HAP-1 (cell line): ENCODE measurements at regions not wholly inside any gene's neighbourhood (a gene's known extent, or its start where the extent isn't known, plus 50 kb on each side); places are given as distances from the start of the nearest gene placed in this dataset.

Experiments
- DNase-seq, 2 experiments: peaks; one replicate each; pipeline ENCODE4 v3.0.0-alpha.2; 2016 to 2020; ENCODE audit warnings: low spot score in 2 of 2
- H3K27me3 ChIP-seq: fragments of 250-450 bp; sonication (Bioruptor Pico); 2 replicates; pipeline ENCODE4 v1.5.1; 2020; ENCODE audit warnings: low read depth, mild to moderate bottlenecking, moderate library complexity
- H3K36me3 ChIP-seq: fragments of 250-450 bp; sonication (Bioruptor Pico); replicated peaks from 2 replicates; pipeline ENCODE4 v1.5.1; 2020; ENCODE audit warnings: mild to moderate bottlenecking
- H3K4me1 ChIP-seq: fragments of 250-450 bp; sonication (Bioruptor Pico); 2 replicates; pipeline ENCODE4 v1.5.1; 2020; ENCODE audit warnings: mild to moderate bottlenecking
- H3K4me3 ChIP-seq: fragments of 250-450 bp; sonication (Bioruptor Pico); 2 replicates; pipeline ENCODE4 v1.5.1; 2020; ENCODE audit warnings: mild to moderate bottlenecking, moderate library complexity
- H3K9me3 ChIP-seq: fragments of 250-450 bp; sonication (Bioruptor Pico); 2 replicates; pipeline ENCODE4 v1.5.1; 2020; ENCODE audit warnings: mild to moderate bottlenecking, moderate library complexity
- in situ Hi-C: fragments of 300-500 bp; cut with MboI; formaldehyde crosslinking; loops from 3 replicates; pipeline ENCODE4 v1.14.3; 2020; ENCODE audit warnings: low sequenced_read_pairs, inconsistent platforms, mixed read lengths

DNA sequence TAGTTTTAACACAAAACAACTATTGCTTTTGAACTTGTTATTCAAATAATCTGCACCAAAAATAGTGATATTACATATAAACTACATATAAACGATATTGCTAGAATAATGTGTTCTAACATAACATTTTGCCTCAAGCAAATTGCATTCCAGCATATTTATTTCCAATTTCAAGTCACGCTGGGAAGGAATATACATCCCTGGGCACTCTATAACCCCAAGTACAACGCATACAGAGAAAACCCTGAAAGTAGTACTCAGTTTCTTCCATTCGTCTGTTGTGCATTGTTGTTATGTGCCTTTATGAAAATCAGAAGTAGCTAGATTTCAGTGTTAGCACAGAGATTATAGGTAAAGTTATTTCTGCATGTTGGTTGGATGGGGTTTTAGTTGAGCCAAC, 251.5 kb downstream of the TUSC7 start:
- Histone ChIP-seq H3K36me3 (no peaks in the 10 kb centered on the region), H3K27me3 (no peaks in the 10 kb centered on the region), H3K9me3 (no peaks in the 10 kb centered on the region), H3K4me3 (no peak overlapping the region), H3K4me1 (peaks cover 7% of the 10 kb centered on the region)
- in situ Hi-C loops = no loop called here
- no peak for DNase-seq

DNA sequence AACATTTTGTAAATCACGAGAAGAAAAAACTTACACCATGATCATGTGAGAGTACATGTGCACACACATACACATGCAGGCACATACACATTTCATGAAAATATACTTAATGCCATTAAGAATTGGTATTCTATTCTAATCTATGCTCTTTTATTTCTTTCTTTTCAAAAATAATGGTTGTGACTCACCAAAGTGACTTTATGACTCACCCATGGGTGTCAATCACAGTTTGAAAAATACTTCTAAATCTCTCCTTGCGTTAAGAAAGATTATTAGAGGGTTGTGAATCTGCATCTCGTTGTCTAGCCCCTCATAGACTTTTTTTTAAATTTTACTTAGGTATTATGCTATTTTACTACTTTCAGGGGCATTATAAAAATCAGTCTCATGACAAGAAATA, 254.2 kb downstream of the TUSC7 start:
- no peak for DNase-seq
- no peaks in the 10 kb centered on the region for H3K27me3 ChIP-seq
- in situ Hi-C loops = no loop called here
- peaks cover 3% of the 10 kb centered on the region for H3K4me1 ChIP-seq
- no peaks in the 10 kb centered on the region for H3K36me3 ChIP-seq
- no peak overlapping the region for H3K4me3 ChIP-seq
- H3K9me3 ChIP-seq = no peaks in the 10 kb centered on the region

DNA sequence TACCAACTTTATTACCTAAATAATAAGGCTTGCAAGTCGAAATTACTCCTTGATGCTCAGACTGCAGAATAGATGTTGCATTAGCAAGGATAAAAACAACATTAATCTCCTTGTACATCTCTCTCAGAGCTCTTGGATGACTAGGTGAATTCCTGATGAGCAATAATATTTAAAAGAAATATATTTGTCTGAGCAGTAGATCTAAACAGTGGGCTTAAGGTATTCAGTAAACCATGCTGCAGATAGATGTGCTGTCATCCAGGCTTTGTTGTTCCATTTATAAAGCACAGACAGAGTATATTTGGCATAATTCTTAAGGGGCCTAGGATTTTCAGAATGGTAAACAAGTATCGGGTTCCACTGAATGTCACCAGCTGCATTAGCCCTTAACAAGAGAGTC, 257.1 kb downstream of the TUSC7 start:
- Histone ChIP-seq H3K27me3 (no peaks in the 10 kb centered on the region), H3K36me3 (no peaks in the 10 kb centered on the region), H3K4me3 (no peak overlapping the region), H3K9me3 (no peaks in the 10 kb centered on the region), H3K4me1 (peaks cover 3% of the 10 kb centered on the region; the same call in 1 of the 2 replicates)
- in situ Hi-C loops = no loop called here
- no peak for DNase-seq

DNA sequence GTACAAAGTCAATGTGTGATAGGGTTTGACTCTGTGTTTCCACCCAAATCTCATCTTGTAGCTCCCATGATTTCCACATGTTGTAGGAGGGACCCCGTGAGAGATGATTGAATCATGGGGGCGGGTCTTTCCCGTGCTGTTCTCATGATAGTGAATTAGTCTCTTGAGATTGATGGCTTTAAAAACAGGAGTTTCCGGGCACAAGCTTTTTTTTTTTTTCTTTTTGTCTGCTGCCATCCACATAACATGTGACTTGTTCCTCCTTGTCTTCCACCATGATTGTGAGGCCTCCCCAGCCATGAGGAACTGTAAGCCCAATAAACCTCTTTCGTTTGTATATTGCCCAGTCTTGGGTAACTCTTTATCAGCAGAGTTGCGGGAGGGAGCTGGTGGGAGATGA, 259.6 kb downstream of the TUSC7 start:
- no peak for DNase-seq
- no peaks in the 10 kb centered on the region for H3K9me3 ChIP-seq
- peaks cover 3% of the 10 kb centered on the region; the same call in 1 of the 2 replicates for H3K4me1 ChIP-seq
- no peaks in the 10 kb centered on the region for H3K36me3 ChIP-seq
- in situ Hi-C loops = no loop called here
- H3K27me3 ChIP-seq = no peaks in the 10 kb centered on the region; the same call in 1 of the 2 replicates
- H3K4me3 ChIP-seq = no peak overlapping the region

DNA sequence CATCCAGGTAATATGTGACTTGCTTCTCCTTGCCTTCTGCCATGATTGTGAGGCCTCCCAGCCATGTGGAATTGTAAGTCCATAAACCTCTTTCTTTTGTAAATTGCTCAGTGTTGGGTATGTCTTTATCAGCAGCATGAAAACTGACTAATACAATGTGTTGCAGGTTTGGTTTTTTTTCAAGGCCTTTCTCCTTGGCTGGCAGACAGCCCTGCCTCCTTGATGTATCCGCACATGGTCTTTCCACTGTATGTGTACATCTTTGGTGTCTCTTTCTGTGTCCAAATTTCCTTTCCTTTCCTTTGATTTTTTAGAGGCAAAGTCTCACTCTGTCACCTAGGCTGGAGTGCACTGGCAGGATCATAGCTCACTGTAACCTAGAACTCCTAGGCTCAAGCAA, 260.1 kb downstream of the TUSC7 start:
- peaks cover 3% of the 10 kb centered on the region; the same call in 1 of the 2 replicates for H3K4me1 ChIP-seq
- in situ Hi-C loops = no loop called here
- no peak for DNase-seq
- no peak overlapping the region for H3K4me3 ChIP-seq
- no peaks in the 10 kb centered on the region; the same call in 1 of the 2 replicates for H3K27me3 ChIP-seq
- no peaks in the 10 kb centered on the region for H3K36me3 ChIP-seq
- no peaks in the 10 kb centered on the region for H3K9me3 ChIP-seq

DNA sequence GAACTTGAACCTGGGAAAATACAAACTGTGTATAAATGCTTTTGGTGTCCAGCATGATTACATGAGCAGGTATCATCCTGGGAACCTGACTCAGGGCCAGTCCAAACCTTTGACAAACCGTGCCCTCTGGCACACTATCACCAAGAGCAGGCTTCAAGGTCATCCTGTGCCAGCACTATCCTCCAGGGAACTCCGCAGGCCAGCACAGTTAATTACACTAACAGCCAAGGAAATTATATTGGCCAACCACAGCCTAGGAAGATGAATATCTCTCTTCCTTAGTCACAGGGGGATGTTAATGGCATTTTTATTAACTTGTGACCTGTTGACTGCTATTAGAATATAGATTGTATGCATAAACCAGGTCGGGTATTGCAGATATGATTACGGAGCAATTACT, 262.0 kb downstream of the TUSC7 start:
- H3K4me3 ChIP-seq = no peak overlapping the region
- no peaks in the 10 kb centered on the region for H3K36me3 ChIP-seq
- no peaks in the 10 kb centered on the region for H3K9me3 ChIP-seq
- H3K4me1 ChIP-seq = peaks cover 3% of the 10 kb centered on the region; the same call in 1 of the 2 replicates
- no peaks in the 10 kb centered on the region; the same call in 1 of the 2 replicates for H3K27me3 ChIP-seq
- in situ Hi-C loops = no loop called here
- no peak for DNase-seq

DNA sequence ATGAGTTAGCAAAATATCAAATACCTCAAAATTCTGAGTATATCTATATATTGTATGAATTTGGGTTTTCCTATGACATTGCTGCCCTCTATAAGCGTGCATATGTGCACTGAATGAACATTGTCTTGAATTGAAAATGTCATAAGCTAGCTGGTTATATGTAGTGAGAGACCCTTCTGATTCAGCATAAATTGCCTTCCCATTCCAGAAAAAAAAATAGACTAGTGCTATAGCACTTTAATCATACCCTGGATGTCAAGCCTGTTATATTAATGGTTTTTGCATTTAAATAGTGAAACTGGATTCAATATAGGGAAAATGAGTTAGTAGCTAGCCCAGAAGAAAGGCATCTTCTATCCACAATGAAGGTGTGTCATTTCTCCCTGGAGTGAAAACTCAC, 265.1 kb downstream of the TUSC7 start:
- no peak overlapping the region for H3K4me3 ChIP-seq
- no peaks in the 10 kb centered on the region; the same call in 1 of the 2 replicates for H3K27me3 ChIP-seq
- no peaks in the 10 kb centered on the region for H3K36me3 ChIP-seq
- no peak for DNase-seq
- peaks cover 3% of the 10 kb centered on the region; the same call in 1 of the 2 replicates for H3K4me1 ChIP-seq
- in situ Hi-C loops = no loop called here
- H3K9me3 ChIP-seq = no peaks in the 10 kb centered on the region

DNA sequence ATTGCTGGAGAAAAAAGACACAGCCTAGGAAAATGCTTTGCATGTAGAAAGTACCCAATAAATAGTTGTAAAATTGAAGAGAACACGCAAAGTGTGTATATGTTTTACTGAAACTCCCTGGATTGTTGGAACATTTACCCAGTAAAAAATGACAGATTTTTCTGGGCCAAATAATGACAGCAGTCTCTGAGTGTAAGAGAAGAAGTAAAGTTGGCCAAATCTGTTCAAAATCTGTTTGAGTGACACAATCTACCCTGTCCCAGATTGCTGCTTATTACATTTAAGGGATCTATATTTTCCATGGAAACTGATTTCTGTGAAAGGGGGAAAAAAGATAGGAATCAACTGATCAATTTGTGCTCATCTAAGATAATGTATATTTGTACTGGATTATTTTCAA, 267.9 kb downstream of the TUSC7 start:
- H3K9me3 ChIP-seq = no peaks in the 10 kb centered on the region
- no peaks in the 10 kb centered on the region for H3K36me3 ChIP-seq
- H3K27me3 ChIP-seq = no peaks in the 10 kb centered on the region; the same call in 1 of the 2 replicates
- H3K4me1 ChIP-seq = no peaks in the 10 kb centered on the region
- DNase-seq = no peak
- no peak overlapping the region for H3K4me3 ChIP-seq
- in situ Hi-C loops = no loop called here

DNA sequence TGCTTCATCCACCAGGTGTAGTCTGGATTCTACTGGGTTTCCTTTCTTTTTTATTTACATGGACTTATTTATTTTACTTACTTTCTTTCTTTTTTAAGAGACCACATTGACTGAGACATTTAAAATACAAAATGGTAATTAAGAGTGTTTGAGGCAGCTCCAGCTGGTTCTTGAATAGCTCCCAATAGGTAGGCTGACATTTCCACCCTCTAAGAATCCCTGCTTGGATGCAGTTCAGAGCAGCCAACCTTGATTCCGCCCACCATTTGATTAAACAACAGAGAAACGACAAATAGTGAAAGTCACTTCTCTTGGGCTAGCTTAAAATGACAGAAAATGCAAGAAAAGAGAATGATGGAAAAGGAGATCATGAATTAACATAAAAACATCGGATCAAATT, 270.5 kb downstream of the TUSC7 start:
- Histone ChIP-seq H3K4me1 (no peaks in the 10 kb centered on the region), H3K4me3 (no peak overlapping the region)
- in situ Hi-C loops = no loop called here

DNA sequence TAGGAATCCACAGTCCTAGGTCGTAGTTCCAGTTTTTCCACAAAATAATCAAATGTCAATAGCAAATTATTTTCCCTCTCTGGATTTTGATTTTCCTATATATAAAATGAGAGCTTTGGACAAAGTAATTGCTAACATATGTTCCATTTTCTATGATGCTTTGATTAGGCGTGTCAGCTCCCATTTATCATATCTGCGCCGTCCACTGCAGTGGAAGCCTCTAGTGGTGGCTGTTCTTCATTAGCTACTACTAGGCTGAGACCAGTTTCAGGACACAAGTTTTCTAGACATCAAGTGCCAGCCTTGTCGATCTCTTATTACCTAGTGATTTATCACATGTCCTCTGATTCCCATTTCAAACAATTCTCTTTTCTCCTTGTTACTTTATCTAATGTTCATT, 271.5 kb downstream of the TUSC7 start:
- H3K9me3 ChIP-seq = no peaks in the 10 kb centered on the region
- no peaks in the 10 kb centered on the region for H3K27me3 ChIP-seq
- H3K4me3 ChIP-seq = no peak overlapping the region
- no peak for DNase-seq
- no peaks in the 10 kb centered on the region for H3K36me3 ChIP-seq
- in situ Hi-C loops = no loop called here
- H3K4me1 ChIP-seq = no peaks in the 10 kb centered on the region

More for the DNA sequence above, 270.5 kb downstream of the TUSC7 start:
- Histone ChIP-seq H3K9me3 (no peaks in the 10 kb centered on the region), H3K36me3 (no peaks in the 10 kb centered on the region), H3K27me3 (no peaks in the 10 kb centered on the region)
- DNase-seq = no peak

DNA sequence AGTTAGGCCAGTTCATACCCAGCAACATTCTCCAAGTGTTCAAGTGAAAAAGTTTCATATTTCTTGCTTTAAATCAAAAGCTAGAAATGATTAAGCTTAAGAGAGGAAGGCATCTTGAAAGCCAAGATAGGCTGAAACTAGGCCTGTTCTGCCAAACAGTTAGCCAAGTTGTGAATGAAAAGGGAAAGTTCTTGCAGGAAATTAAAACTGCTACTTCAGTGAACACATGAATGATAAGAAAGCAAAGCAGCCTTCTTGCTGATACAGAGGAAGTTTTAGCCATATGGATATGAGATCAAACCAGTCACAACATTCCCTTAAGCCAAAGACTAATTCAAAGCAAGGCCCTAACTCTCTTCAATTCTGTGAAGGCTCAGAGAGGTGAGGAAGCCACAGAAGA, 274.7 kb downstream of the TUSC7 start:
- Histone ChIP-seq H3K27me3 (no peaks in the 10 kb centered on the region), H3K9me3 (no peaks in the 10 kb centered on the region), H3K4me1 (no peaks in the 10 kb centered on the region), H3K36me3 (no peaks in the 10 kb centered on the region), H3K4me3 (no peak overlapping the region)
- DNase-seq = no peak
- in situ Hi-C loops = no loop called here

DNA sequence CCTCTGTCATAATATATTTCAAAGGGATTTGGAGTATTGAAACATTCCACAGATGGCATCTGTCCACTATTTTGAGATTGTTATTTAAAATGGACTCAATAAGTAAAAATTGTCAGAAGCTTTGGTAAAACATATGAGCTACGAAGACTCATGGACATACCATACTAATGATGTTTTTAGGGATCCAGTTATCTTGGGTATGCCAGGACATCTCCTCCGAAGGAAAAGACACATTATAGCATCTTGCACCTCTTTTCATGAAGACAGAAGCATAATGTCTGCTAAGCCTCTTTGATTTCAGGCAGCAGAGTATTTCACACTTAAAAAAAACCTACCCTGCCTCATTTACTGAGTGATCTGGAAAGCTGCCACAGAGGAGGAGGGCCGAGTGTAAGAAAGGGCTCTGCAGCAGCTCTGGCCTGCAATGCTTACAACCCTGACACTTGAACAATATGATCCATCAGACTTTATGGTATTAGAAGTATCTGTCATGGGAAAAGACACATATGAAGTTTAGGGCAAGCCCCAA, 284.8 kb downstream of the TUSC7 start:
- in situ Hi-C loops = no loop called here
- no peaks in the 10 kb centered on the region for H3K9me3 ChIP-seq
- DNase-seq = no peak
- no peaks in the 10 kb centered on the region for H3K4me1 ChIP-seq
- H3K4me3 ChIP-seq = no peak overlapping the region
- H3K27me3 ChIP-seq = no peaks in the 10 kb centered on the region
- no peaks in the 10 kb centered on the region for H3K36me3 ChIP-seq

DNA sequence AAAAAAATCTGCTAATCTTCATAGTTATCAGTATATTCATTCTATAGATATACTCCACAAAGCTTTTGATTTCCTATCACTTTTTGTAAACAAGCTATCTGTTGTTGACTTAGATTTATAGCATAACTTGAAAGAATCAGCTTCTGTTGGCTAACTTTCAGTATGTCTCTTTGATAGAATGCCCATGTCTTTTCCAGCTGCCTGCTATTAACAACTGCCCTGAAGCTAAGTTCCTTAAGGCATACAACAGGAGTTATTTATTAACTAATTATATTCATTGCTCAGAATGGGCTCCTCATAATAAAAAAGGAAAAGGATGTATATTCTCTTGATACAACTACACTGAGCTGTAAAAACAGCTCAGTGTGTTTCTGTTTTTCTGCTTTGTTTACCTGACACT, 293.9 kb downstream of the TUSC7 start:
- in situ Hi-C loops = loop anchor here (25.0 kb wide), 1 partner anchor 534 kb away; no protein-coding TSS in a partner anchor
- Histone ChIP-seq H3K4me3 (no peak overlapping the region), H3K9me3 (no peaks in the 10 kb centered on the region), H3K27me3 (no peaks in the 10 kb centered on the region), H3K36me3 (no peaks in the 10 kb centered on the region), H3K4me1 (no peaks in the 10 kb centered on the region)
- DNase-seq = no peak

DNA sequence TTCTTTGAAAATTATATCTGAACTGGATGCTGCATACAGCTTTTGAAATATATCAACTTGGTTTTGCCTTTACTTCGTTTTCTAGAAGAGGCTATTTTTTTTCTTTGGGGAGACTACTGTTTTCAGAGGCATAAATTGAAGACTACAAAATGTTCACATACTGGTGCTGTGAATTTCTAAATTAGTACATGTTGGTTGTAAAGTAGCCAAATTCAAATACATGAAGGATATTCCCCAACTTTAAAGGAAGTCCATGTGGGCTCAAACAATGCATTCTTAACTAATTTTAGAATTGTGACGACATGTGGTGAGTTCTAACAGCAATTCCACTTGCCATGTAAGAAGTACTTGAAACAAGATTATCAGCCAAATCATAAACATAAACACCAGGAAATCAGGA, 295.7 kb downstream of the TUSC7 start:
- no peaks in the 10 kb centered on the region for H3K4me1 ChIP-seq
- no peak overlapping the region for H3K4me3 ChIP-seq
- H3K9me3 ChIP-seq = no peaks in the 10 kb centered on the region
- no peak for DNase-seq
- H3K27me3 ChIP-seq = no peaks in the 10 kb centered on the region
- no peaks in the 10 kb centered on the region for H3K36me3 ChIP-seq
- in situ Hi-C loops = loop anchor here (25.0 kb wide), 1 partner anchor 532 kb away; no protein-coding TSS in a partner anchor
